Fibroblast of lung (primary cell): ENCODE measurements at regions not wholly inside any gene's neighbourhood (a gene's known extent, or its start where the extent isn't known, plus 50 kb on each side); places are given as distances from the start of the nearest gene placed in this dataset.
A peak's percentile ranks its signal among the peaks of the same experiment; 100 is the strongest.

Experiments
- DNase-seq, 2 donors: peaks; one replicate each; pipeline versions ENCODE4 v3.0.0 to v3.0.0-alpha.2; 2010; ENCODE audit warnings: low read depth in 2 of 2
- H2AFZ ChIP-seq: 2 replicates; pipeline ENCODE4 v1.5.1; 2012; ENCODE audit warnings: low read length, control low read depth, inconsistent platforms
- H3K27ac ChIP-seq: 2 replicates; pipeline ENCODE4 v1.5.1; 2011; ENCODE audit warnings: low read length, control low read depth; ENCODE audit not compliant: insufficient read depth
- H3K27me3 ChIP-seq: 2 replicates; pipeline ENCODE4 v1.5.1; 2011; ENCODE audit warnings: mild to moderate bottlenecking, low read length; ENCODE audit not compliant: control insufficient read depth, insufficient read depth
- H3K36me3 ChIP-seq: 2 replicates; pipeline ENCODE4 v1.5.1; 2011; ENCODE audit warnings: low read length; ENCODE audit not compliant: control insufficient read depth, insufficient read depth
- H3K4me1 ChIP-seq: 2 replicates; pipeline ENCODE4 v1.5.1; 2011; ENCODE audit warnings: low read length; ENCODE audit not compliant: control insufficient read depth, insufficient read depth; ENCODE audit errors: extremely low read depth
- H3K4me2 ChIP-seq: 2 replicates; pipeline ENCODE4 v1.5.1; 2011; ENCODE audit warnings: low read length, control low read depth; ENCODE audit not compliant: insufficient read depth; ENCODE audit errors: extremely low read depth
- H3K4me3 ChIP-seq, 4 experiments: fragments of 200-600 bp in 1 of 4; sonication (generic) in 1 of 4; replicated peaks in 1 of 4; 2 replicates each; pipeline ENCODE4 v1.5.1; 2011 to 2016; ENCODE audit warnings: low read length in 4 of 4, low read depth in 3 of 4, mild to moderate bottlenecking in 3 of 4, control low read depth in 2 of 4, inconsistent platforms in 1 of 4, mixed read lengths in 1 of 4; ENCODE audit not compliant: insufficient read depth in 1 of 4; ENCODE audit errors: control extremely low read depth in 1 of 4
- H3K79me2 ChIP-seq: 2 replicates; pipeline ENCODE4 v1.5.1; 2012; ENCODE audit warnings: mild to moderate bottlenecking, low read length, inconsistent platforms; ENCODE audit not compliant: control insufficient read depth, insufficient read depth
- H3K9ac ChIP-seq: 2 replicates; pipeline ENCODE4 v1.5.1; 2011; ENCODE audit warnings: mild to moderate bottlenecking, low read length, control low read depth; ENCODE audit not compliant: insufficient read depth
- H3K9me3 ChIP-seq: 2 replicates; pipeline ENCODE4 v1.5.1; 2012; ENCODE audit warnings: low read depth, low read length; ENCODE audit not compliant: control insufficient read depth, insufficient read depth
- H4K20me1 ChIP-seq: 2 replicates; pipeline ENCODE4 v1.5.1; 2011; ENCODE audit warnings: low read length; ENCODE audit not compliant: control insufficient read depth, insufficient read depth; ENCODE audit errors: extremely low read depth
- CTCF ChIP-seq, 2 donors: IDR thresholded peaks in 1 of 2; conservative IDR thresholded peaks in 1 of 2; 1 replicate in 1 of 2; 2 replicates in 1 of 2; pipeline ENCODE4 v1.5.1; 2011 to 2012; ENCODE audit warnings: low read length in 2 of 2, control low read depth in 1 of 2, inconsistent platforms in 1 of 2, low read depth in 1 of 2, mild to moderate bottlenecking in 1 of 2
- EZH2 ChIP-seq: IDR thresholded peaks from 2 replicates; pipeline ENCODE4 v1.5.1; 2012; ENCODE audit warnings: low read length, control low read depth, mild to moderate bottlenecking; ENCODE audit errors: missing control alignments

- H3K4me2 ChIP-seq, result no peak overlapping the region
- no peaks in the 10 kb centered on the region for H3K4me1 ChIP-seq
- H4K20me1 ChIP-seq, result no peaks in the 10 kb centered on the region
- H3K27me3 ChIP-seq, result no peaks in the 10 kb centered on the region
- no peak overlapping the region for H3K9ac ChIP-seq
- DNase-seq, result no peak
- no peaks in the 10 kb centered on the region for H3K79me2 ChIP-seq
- TF ChIP-seq EZH2 (no peak), CTCF (conservative IDR thresholded peaks at IDR 0.05 in 1 of 2, IDR thresholded peaks at IDR 0.05 in 1 of 2; ENCODE audit: low read depth in 1 of 2, low read length in 2 of 2) (no peak)
- H3K36me3 ChIP-seq, result no peaks in the 10 kb centered on the region
- no peak overlapping the region for H2AFZ ChIP-seq
- no peaks in the 10 kb centered on the region for H3K9me3 ChIP-seq
- no peak overlapping the region for H3K27ac ChIP-seq
- no peak overlapping the region for H3K4me3 ChIP-seq
Observed at GRCh38 chr11:2083411-2083810, 55.8 kb downstream of the IGF2 start.

- Histone ChIP-seq H3K4me2 (no peak overlapping the region), H3K27me3 (no peaks in the 10 kb centered on the region), H3K36me3 (no peaks in the 10 kb centered on the region), H4K20me1 (no peaks in the 10 kb centered on the region), H3K4me1 (no peaks in the 10 kb centered on the region), H3K27ac (no peak overlapping the region), H2AFZ (no peak overlapping the region), H3K4me3 (no peak overlapping the region), H3K9me3 (no peaks in the 10 kb centered on the region), H3K9ac (no peak overlapping the region), H3K79me2 (no peaks in the 10 kb centered on the region)
- peak; percentile 53 to 84 for DNase-seq
- no peak for TF ChIP-seq CTCF (conservative IDR thresholded peaks at IDR 0.05 in 1 of 2, IDR thresholded peaks at IDR 0.05 in 1 of 2; ENCODE audit: low read depth in 1 of 2, low read length in 2 of 2)
Observed at GRCh38 chr11:2077061-2077802, 62.0 kb downstream of the IGF2 start.

GRCh38 chr11:2076441-2076840 is 62.7 kb downstream of the IGF2 start:
- no peak overlapping the region for H2AFZ ChIP-seq
- no peak overlapping the region for H3K4me2 ChIP-seq
- no peaks in the 10 kb centered on the region for H3K79me2 ChIP-seq
- H3K27ac ChIP-seq, result no peak overlapping the region
- H3K9ac ChIP-seq, result no peak overlapping the region
- DNase-seq, result no peak
- H3K4me3 ChIP-seq, result no peak overlapping the region
- no peaks in the 10 kb centered on the region for H4K20me1 ChIP-seq
- no peaks in the 10 kb centered on the region for H3K9me3 ChIP-seq
- TF ChIP-seq EZH2, result no peak
- no peak for TF ChIP-seq CTCF (conservative IDR thresholded peaks at IDR 0.05 in 1 of 2, IDR thresholded peaks at IDR 0.05 in 1 of 2; ENCODE audit: low read depth in 1 of 2, low read length in 2 of 2)
- H3K36me3 ChIP-seq, result no peaks in the 10 kb centered on the region
- no peaks in the 10 kb centered on the region for H3K27me3 ChIP-seq
- no peaks in the 10 kb centered on the region for H3K4me1 ChIP-seq
